ENCODE measurements at regions not wholly inside any gene's neighbourhood (a gene's known extent, or its start where the extent isn't known, plus 50 kb on each side); places are given as distances from the start of the nearest gene placed in this dataset.

- TF ChIP-seq CTCF (IDR thresholded peaks at IDR 0.05) (no peak), POLR2A (IDR thresholded peaks at IDR 0.05) (no peak), POLR2AphosphoS5 (IDR thresholded peaks at IDR 0.05; ENCODE audit: insufficient read depth in 1 of 2, low read depth in 1 of 2) (no peak)
Measured at GRCh38 chr4:183841001-183841400, 64.1 kb upstream of the STOX2 start.

Measured in vagina (tissue), 2 donors.